H1 (cell line): ENCODE measurements at regions not wholly inside any gene's neighbourhood (a gene's known extent, or its start where the extent isn't known, plus 50 kb on each side); places are given as distances from the start of the nearest gene placed in this dataset.

Experiments used
- CEBPB ChIP-seq: IDR thresholded peaks from 2 replicates; pipeline ENCODE4 v1.6.1; 2012; ENCODE audit warnings: low read depth, low read length
- CTBP2 ChIP-seq: IDR thresholded peaks from 2 replicates; pipeline ENCODE4 v1.7.0; 2011; ENCODE audit warnings: borderline replicate concordance, mild to moderate bottlenecking, moderate library complexity, mixed read lengths, low read length; ENCODE audit not compliant: insufficient read depth, insufficient read length
- EP300 ChIP-seq, 2 experiments: IDR thresholded peaks; 1 replicate in 1 of 2; 2 replicates in 1 of 2; pipeline ENCODE4 v1.6.1; 2011 to 2012; ENCODE audit warnings: low read depth in 2 of 2, low read length in 2 of 2, mild to moderate bottlenecking in 2 of 2, borderline replicate concordance in 1 of 2, inconsistent platforms in 1 of 2, moderate library complexity in 1 of 2
- KDM4A ChIP-seq: IDR thresholded peaks from one replicate; pipeline ENCODE4 v1.7.1; 2012; ENCODE audit warnings: low read depth, mild to moderate bottlenecking, moderate library complexity, low read length, inconsistent platforms; ENCODE audit not compliant: severe bottlenecking
- MAX ChIP-seq: IDR thresholded peaks from 2 replicates; pipeline ENCODE4 v1.6.1; 2012; ENCODE audit warnings: inconsistent platforms
- RBBP5 ChIP-seq: IDR thresholded peaks from 2 replicates; pipeline ENCODE4 v1.7.1; 2012; ENCODE audit warnings: low read depth, mild to moderate bottlenecking, inconsistent platforms, low read length, moderate library complexity, borderline replicate concordance
- TAF1 ChIP-seq: IDR thresholded peaks from 2 replicates; pipeline ENCODE4 v1.6.1; 2011; ENCODE audit warnings: mild to moderate bottlenecking, low read depth, low read length
- ZNF274 ChIP-seq: IDR thresholded peaks from 2 replicates; pipeline ENCODE4 v1.7.0; 2012; ENCODE audit warnings: low read length, borderline replicate concordance; ENCODE audit errors: extremely low read depth

GRCh38 chr15:69648775-69649735 lies 196.4 kb downstream of the RPLP1 start (continued):
- TF ChIP-seq KDM4A (no peak), ZNF274 (no peak), TAF1 (no peak), CEBPB (no peak), MAX (peak; percentile 39; the same call in 1 of the 2 replicates), RBBP5 (peak; percentile 63; the same call in 1 of the 2 replicates), EP300 (IDR thresholded peaks at IDR 0.05; ENCODE audit: borderline replicate concordance in 1 of 2, low read depth in 2 of 2, low read length in 2 of 2) (0 out of 3 replicates have a peak, but pooled peaks of 1 of the 2 experiments have one; percentile 44), CTBP2 (no peak)
